ENCODE measurements at regions not wholly inside any gene's neighbourhood (a gene's known extent, or its start where the extent isn't known, plus 50 kb on each side); places are given as distances from the start of the nearest gene placed in this dataset.
"Not testable (repeated sequence)": the region's sequence is repeated elsewhere in the genome, so short reads cannot be mapped to it uniquely, and the experiment has no call there.

DNA sequence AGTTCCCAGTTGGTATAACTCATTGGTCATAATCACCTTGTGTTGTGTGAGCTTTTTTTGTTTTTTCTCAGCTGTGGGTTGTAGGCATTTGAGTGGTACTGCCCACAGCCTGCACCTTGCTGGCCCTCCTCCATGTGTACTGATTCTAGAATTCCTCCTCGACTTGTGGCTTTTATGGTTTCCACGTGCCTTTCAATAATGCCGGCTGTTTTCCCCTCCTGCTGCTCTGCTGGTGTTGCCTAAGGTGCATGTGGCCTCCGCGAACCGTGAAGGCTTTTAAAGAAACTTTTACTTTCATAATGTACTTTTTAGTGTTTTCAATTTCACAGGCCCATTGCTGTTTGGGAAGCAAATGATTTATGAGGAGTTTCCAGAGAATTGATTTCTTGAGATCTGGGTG, 518.0 kb downstream of the REEP3 start:
- no peak for DNase-seq

DNA sequence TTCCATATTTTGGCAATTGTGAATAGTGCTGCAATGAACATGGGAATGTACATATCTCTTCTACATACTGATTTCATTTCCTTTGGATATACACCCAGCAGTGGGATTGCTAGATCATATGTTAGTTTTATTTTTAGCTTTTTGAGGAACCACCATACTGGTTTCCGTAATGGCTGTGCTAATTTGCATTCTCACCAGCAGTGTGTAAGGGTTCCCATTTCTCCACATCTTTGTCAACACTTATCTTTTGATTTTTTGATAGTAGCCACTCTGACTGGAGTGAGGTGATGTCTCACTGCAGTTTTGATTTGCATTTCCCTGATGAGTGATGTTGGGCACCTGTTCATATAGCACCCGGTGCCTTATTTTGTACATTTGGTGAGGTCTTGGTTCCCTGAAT, 519.6 kb downstream of the REEP3 start:
- no peak for DNase-seq

DNA sequence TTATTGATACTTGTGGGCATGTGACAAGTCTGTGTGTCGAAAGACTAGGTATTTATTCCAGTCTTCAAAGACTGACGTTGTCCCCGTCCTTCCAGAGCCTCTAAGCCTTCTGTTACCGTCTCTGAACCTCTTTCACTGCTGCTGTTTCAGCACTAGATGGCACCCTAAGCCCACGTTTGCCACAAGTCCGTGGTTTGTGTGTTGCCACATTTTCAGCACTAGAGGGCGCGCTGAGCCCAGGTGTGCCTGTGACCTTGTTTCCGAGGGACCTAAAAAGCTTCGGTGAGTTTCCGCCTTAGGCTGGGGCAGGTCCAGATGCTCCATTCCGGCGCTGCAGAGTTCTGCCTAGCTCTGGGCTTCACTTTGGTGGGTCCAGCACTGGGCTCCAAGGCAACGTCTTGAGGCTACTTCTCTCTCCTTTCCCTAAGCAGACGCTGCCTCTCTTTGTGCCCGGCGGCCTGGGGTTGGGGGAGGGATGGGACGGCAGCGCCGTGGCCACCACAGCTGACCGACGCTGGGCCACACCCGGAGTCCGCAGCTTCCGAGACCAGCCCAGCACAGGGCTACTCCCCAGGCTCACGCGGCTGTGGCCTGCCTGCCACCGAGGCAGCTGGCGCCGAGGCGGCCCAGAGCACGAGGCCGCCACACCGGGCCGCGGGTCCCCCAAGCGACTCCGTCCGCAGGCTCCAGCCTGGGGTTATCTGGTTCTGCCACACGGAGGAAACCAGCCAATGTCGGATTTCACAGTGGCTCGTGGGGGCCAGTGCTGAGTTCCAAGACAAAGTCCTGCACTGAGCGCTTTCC, 520.2 kb downstream of the REEP3 start:
- peak; percentile 24 for DNase-seq

DNA sequence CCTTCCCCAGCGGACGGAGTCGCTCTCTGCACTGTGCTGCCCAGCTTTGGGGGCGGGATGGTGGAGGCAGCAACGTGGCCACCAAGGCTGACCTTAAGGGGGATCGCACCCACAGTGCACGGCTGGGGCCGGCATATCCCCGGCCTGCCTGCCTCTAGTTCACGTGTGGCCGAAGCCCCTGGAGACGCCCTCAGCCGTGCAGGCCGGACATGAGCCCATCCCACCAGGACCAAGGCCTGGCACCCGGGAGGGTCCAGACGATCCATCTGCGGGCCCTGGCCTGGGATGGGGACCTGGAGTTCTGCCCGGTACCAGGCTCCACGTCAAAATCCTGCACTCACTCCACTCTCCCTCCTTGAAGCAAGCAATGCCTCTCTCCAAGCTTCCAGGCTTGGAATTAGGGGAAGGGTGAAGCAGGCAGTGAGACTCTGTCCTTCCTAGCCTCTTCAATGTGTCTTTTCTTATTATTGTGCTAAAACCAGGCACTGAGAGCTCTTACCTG, 520.8 kb downstream of the REEP3 start:
- no peak for DNase-seq

DNA sequence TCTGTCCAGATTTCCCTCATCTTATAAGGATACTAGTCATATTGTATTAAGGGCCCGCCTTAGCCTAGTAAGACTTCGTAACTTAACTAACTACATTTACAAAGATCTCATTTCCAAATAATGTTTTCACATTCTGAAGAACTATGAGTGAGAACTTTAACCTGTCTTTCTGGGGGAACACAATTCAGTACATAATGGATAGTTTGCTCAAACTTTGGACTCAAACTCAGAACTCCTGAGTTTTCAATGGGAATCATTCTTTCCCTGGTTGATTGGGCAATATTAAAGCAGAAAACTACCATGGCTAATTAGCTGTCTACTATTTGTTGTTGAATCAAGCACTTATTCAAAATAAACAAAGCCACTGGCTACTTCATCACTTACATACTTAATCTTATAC, 522.9 kb downstream of the REEP3 start:
- DNase-seq: no peak

DNA sequence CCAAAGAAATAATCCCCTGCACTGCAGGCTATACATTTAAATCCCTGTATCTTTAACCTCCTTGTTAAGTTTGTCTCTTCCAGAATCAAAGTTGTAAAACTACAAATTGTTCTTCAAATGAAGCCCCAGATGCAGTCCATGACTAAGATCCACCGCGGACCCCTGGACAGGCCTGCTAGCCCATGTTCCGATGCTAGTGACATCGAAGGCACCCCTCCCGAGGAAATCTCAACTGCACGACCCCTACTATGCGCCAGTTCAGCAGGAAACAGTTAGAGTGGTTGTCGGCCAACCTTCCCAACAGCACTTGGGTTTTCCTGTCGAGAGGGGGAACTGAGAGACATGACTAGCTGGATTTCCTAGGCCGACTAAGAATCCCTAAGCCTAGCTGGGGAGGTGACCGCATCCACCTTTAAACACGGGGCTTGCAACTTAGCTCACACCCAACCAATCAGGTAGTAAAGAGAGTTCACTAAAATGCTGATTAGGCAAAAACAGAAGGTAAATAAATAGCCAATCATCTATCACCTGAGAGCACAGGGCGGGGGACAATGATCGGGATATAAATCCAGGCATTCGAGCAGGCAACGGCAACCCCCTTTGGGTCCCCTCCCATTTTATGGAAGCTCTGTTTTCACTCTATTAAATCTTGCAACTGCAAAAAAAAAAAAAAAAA, 523.9 kb downstream of the REEP3 start:
- DNase-seq: not testable (repeated sequence)

DNA sequence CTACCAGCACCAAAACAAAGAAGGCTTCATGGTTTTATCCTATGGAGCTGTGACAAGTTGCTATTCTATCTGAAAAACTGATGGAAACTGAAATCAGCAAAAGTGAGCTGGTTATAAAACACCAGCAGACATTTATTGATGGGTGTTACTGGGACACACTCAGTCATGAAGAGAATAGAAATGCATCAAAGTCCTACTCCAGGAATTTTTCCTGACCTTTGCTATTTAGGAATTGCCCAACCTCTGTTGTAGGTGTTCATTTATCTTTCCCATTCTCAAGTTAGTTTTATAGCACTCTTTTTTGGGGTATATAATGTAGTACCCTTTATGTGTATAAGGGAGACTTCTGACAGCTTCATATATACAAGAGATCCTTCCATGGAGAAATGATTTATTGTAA, 533.2 kb downstream of the REEP3 start:
- DNase-seq: no peak

DNA sequence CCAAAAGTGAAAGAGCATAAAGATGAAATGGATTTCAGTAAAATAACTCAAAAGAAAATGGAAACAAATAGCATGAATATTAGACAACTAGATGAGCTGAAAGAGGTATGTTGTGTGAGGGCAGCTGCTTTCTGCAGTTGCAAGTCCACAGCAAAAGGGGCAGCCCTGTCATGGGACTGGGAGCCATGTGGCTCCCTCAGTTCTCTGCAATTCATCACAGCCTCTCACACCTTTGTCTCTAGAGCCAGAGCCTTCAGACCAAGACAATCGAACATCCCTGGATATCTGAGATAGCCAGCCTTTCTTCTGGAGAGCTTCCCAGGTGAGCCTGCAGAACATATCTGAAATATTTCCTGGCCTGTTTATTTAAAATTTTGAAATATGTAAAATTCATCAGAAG, 538.7 kb downstream of the REEP3 start:
- no peak for DNase-seq

DNA sequence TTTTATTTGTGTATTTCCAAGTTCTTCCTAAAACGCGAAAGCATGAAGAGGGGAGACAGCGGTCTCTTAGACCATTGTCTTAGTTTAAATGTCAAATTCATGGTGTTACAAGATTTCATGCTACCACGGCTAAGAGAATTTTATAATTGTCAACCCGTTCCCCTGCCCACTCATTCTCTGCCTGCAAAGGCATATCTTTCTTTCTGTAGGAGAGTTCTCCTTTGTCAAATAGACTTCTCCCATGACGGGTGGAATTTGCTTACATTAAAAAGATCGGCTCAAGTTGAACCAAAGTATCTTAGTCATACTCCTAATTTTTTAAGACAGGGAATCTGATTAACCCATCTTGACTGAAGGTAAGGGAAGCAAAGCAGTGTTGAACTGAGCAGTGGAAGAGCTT, 539.2 kb downstream of the REEP3 start:
- no peak for DNase-seq

DNA sequence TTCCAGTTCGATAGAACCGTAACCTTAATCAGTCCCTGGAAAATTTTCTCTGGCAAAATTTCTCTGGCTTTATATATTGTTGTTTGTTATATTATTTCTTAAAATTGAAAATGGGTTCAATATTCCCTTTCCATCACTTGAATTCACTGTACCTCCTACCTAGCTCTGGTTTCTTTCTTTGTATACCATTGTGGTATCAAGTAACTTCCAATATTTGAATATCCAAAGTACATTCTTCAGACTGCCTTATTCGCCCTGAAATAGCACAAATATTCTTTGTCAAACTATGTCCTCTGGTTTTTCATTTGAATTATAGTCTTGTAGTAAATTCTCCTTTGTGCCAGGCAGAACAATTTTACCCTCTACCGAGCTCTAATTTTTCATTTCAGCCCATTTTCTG, 541.6 kb downstream of the REEP3 start:
- DNase-seq: no peak

DNA sequence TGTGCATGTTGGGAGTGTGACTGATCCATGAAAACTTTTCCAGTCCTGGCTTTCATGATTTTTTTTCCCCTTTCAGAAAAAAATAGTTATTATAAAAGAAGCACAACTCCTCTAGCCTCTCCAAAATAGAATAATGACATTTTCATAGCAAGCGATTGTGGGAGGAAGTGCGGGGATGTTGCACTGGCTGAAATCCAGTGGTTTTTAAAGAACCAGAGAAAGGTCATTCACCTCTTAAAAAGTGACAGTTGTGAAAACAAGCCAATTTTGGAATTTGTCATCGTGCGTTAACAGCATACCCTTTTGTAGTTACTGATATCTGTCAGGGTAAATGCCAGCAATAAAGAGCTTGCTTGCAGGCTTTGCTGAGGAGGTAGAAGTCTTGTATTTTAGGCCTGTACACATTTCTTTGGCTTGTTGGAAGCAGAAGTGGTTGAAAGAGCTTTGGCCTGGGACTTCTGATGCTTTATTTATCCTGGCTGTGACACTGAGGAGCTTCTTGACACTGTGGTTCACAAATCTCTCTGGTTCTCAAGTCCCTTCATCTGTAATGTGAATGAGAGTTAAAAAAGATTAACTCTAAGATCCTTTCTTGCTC, 545.9 kb downstream of the REEP3 start:
- DNase-seq: no peak

DNA sequence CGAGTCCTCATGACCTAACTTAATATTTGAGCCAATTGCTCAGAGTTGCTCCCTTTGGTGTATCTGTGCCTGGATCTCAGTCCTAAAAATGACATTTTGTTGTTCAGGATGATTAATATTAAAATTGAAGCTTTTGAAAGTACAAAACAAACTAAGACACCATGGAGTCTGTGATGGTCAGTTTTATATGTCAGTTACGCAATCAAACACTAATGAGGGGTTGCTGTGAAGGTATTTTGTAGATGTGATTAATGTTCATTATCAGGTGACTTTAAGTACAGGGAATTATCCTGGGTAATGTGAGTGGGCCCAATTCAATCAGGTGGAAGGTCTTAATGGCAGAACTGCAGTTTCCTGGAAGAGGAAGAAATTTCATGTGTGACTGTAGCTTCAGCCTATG, 546.7 kb downstream of the REEP3 start:
- DNase-seq: no peak

DNA sequence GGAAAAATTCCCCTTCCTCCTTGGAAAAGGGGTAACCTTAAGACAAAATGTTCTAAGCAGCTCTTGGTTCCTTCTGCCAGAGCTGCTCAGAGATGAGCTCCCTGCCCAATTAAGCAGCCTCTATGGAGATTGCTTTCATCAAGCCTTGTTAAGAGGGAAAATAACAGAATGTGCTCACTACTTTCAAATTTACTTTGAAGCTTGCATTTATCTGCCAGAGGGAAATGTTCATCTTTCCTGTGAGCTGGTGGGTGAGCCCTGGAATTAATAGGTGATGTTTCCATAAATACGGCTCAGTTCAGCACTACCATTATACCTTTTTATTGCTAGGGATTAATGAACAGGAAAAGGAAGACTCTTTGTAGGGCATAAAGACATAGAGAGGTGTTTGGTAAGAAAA, 549.0 kb downstream of the REEP3 start:
- DNase-seq: no peak

DNA sequence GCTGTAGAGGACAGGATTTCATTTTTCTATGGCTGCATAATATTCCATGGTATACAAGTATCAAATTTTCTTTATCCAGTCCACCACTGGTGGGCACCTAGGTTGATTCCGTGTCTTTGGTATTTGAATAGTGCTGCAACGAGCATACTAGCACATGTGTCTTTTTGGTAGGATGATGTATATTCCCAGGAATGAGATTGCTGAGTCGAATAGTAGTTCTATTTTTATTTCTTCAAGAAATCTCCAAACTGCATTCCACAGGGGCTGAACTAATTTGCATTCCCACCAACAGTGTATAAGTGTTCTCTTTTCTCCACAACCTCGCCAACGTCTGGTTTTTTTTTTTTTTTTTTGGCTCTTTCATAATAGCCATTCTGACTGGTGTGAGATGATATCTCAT, 550.0 kb downstream of the REEP3 start:
- DNase-seq: no peak

DNA sequence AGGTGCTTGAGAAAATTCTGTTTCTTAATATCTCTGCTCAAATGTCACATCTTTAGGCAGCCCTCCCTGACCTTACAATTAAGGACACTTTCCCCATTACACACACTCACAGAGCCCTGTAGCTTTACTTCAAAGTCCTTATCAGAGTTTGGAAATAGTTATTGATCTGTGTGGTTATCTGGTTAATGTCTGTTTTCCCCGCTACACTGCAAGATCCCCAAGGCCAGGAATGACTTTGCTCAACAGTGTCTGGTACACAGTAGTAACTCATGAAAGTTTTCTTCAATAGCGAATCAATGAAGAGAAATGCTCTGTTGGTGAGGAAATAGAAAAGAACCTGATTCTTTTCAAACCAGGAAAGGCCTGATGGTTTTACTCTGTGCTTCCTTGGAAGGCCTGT, 554.4 kb downstream of the REEP3 start:
- no peak for DNase-seq

DNA sequence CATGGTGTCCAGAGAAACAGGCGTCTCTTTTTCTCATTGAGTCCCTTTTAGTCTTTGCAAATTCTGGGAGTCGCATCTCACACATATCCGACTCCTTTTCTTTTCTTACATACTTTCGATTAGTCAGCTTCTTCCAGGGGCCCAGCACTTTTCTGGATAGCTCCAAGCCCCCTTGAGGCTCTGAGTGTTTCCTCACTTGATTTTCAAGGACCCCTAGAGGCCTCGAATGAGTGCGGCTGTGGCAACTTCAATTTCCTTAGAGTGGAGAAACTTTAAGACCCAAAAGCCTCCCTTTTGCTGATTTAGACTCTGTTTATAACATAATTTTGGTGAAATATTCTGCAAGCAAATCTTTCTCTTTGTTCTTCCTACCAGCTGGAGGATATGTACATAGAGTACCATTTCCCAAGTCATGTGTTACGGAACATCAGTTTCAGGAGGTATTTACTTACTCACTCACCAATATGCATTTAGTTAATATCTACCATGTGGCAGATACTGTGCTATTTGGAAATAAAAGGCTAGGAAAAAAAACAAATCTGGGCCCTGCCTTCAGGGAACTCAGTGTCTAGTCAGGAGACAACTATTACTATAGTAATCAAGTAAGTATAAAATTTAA, 555.2 kb downstream of the REEP3 start:
- DNase-seq: no peak

DNA sequence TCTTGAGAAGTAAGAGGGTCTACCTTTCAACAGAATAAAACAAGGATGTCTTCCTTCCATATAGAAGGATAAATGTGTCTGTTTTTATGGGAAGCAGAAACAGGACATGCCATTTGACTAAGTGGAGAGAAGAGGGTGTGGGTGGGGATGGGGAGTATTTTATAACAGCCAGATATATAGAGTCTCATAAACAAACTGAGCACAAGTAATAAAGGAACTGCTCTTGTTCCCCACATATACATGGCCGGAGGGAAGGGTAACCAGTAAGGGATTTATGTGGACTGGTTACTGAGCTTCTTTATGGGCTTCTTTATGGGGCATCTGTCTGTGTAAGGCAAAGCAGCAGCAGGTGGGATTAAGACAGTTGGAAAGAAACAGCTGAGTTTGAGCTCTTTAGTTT, 558.1 kb downstream of the REEP3 start:
- DNase-seq: no peak

DNA sequence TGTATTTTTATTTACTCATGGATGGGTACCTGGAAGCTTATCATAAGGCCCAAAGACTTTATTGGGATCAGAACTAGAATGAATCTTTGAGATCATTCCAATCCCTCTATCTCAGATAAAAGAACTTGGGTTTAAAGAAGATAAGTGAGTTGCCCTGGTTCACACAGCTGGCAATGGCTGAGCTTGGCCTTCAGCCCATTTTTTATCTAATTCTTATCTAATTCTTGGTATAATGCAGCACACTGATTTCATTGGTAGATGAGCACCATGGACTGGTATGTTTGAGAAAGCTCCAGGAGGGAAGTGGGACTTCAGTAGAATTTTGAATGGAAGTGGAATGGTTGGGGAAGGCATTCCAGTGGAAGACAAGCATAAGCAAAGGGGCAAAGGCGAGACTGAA, 558.9 kb downstream of the REEP3 start:
- no peak for DNase-seq

DNA sequence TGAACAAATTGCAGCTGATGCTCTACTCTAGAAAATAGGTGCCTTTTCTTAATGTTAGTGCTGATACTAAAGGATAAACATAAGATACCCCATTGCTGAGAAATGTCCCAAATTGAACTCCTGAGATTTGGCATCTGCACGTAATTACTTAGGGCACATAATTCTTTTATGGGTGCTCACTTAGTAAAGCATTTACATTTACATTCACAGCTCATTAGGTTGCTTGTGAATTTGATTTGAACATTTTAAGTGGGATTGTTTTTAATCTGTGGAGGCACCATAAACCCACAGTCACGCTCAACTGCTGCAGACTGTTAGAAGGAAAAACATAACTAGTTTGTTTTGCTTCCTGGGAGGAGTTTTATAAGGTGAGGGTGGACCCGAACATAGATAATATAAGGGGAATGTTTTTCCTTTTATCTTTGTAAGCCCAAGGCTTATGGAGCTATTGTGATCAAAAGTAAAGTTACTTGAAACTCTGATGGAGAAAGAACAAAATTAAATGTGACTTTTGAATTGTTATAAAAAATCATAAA, 560.8 kb downstream of the REEP3 start:
- no peak for DNase-seq

DNA sequence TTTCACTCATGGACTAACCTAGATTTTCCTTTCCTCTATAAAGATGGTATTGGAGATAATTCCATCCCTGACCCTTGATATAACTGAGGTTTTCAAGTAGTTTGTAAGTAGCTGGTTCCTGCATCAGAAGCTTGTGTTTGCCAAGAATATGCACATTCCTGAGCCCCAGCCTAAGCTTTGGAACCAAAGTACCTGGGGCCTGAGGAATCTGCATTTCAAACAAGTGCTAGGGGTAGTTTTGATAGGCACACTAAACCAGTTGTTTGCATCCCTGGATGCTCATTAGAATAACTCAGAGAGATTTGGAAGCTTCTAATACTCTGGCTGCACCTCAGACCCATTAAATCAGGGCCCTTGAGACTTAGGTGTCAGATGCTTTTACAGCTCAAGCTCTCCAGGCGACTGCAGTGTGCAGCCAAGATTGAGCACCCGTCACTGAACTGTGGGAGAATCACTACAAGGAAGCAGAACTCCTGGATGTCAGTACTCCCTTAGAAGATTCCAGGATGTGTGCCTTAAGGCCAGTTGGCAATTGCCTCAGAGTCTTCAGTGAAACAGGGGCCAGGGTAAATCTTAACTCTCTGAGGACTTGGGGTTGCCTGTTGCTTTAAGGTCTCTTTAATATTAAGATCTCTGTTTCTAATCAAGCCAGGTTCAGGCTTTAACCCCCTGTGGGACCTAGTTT, 565.0 kb downstream of the REEP3 start:
- DNase-seq: no peak

DNA sequence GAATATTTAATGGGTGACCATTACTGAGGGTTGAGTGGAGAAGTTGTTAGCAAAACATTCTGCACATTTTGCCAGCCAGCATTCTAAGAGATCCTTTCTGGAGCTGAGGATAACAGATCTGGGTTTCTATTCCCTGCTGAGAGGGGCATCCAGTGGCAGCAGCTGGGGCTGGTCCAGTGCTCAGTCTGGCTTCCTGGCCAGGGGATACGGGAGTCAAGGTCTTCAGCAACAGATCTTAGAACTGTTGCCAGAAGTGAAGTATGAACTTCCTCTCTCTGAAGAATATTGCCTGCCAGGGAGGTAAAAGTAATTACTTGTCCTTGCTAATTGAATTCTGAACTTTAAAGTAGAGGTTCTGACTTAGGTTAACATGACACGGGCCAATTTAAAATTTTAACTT, 568.4 kb downstream of the REEP3 start:
- DNase-seq: no peak

DNA sequence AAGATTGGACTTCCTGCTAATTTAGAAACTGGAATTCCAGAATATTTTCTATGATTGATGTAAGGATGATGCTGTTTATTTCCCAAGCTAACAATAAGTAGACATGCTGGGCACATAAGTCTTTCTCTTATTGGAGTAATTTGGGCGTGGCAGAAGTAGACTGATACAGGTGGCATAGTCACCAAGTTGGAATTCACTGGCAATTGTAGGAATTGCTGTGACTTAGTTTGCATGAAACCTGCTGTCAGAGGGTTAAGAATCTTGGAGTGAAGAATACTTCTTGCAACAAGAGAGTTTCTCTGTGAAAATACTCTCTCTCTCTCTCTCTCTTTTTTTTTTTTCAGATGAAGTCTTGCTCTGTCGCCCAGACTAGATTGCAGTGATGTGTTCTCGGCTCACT, 569.7 kb downstream of the REEP3 start:
- no peak for DNase-seq

DNA sequence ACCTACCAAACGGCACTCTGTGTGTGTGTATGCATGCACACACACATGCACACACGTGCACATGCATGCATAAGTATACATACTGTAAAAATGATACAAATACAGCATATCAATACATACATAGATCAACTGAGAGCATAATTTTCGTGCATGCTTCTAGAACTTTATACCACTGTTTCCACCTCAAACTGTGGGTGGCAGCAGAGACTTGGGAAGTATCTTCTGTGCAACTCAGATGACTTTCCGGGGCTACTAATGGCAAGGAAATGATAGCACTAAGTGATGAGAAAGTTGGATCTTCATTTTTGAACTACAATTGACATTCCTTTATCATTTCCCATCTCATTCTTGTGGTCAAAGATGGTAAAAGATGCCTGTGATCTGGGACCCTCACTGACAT, 570.7 kb downstream of the REEP3 start:
- no peak for DNase-seq
